ENCODE measurements at regions not wholly inside any gene's neighbourhood (a gene's known extent, or its start where the extent isn't known, plus 50 kb on each side); places are given as distances from the start of the nearest gene placed in this dataset.

DNA sequence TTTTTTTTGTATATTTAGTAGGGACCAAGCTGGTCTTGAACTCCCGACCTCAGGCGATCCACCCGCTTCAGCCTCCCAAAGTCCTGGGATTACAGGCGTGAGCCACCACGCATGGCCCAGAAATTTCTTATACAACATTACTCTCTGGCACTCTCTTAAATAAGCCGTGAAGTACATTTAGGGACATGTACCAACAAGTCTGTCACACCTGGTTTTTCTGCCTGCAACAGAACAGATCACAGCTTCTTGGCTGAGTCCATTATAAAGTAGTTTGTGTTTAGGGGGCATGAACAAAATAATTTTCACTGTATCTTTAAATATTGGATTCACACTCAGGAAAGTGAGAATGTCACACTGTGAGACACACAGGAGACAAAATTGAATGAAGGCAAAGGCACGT, 1567.3 kb downstream of the SLITRK5 start:
- H3K27ac ChIP-seq: no peak overlapping the region
- no peak for TF ChIP-seq EP300 (IDR thresholded peaks at IDR 0.05; ENCODE audit: low read depth)
- no peak for TF ChIP-seq POLR2A (IDR thresholded peaks at IDR 0.05)
- TF ChIP-seq, protein P1, sequence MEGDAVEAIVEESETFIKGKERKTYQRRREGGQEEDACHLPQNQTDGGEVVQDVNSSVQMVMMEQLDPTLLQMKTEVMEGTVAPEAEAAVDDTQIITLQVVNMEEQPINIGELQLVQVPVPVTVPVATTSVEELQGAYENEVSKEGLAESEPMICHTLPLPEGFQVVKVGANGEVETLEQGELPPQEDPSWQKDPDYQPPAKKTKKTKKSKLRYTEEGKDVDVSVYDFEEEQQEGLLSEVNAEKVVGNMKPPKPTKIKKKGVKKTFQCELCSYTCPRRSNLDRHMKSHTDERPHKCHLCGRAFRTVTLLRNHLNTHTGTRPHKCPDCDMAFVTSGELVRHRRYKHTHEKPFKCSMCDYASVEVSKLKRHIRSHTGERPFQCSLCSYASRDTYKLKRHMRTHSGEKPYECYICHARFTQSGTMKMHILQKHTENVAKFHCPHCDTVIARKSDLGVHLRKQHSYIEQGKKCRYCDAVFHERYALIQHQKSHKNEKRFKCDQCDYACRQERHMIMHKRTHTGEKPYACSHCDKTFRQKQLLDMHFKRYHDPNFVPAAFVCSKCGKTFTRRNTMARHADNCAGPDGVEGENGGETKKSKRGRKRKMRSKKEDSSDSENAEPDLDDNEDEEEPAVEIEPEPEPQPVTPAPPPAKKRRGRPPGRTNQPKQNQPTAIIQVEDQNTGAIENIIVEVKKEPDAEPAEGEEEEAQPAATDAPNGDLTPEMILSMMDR (IDR thresholded peaks at IDR 0.05): no peak
- TF ChIP-seq POLR2AphosphoS5 (IDR thresholded peaks at IDR 0.05): no peak
- no peak overlapping the region for H3K4me3 ChIP-seq
- no peaks in the 10 kb centered on the region for H3K27me3 ChIP-seq
- WGBS, 2 donors (ENCODE audit: low coverage in 1 of 2): 63 to 64% methylated on average over 2 to 7 of the region's 7 CpGs
- no peak for DNase-seq
- no peaks in the 10 kb centered on the region for H3K4me1 ChIP-seq
- intact Hi-C loops (cut with DNase I; ENCODE audit: low total_unique reads) (no loop called here), in situ Hi-C loops (cut with MboI; ENCODE audit: low pct_ligation_motif_present in 1 of 4, low pct_unique_long_range_greater_than_20kb in 1 of 4, low sequenced_read_pairs in 3 of 4) (no loop called here)
- H3K9me3 ChIP-seq: no peaks in the 10 kb centered on the region
- no peaks in the 10 kb centered on the region for H3K36me3 ChIP-seq

DNA sequence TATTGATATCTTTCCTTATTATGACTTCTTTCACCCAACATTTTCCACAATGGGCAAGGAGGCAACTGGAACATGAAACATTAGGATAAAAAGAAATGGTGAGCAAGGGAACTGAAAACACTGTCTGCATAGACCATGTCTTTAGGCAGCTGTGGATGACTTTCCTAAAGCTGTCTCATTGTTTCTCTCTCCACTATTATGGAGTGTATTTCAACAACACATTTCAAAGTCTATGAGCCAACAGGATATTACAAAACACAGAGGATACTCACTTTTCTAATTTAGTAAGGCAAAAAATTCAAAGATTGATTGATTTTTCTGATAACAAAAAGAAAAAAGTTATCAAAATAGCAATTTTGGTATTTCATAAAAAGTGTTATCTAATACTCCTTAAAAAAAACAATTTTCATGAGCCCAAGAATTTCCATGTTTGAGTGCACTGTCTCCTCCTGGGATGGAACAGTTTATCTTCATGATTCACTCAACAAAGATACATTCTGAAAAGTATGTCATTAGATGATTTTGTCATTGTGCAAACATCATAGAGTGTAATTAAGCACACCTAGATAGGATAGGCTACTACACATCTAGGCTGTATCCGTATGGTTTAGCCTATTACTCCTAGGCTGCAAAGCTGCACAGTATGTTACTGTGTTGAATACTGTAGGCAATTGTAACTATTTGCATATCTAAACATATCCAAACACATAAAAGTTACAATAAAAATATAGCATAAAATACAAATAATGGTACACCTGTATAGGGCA, 1568.4 kb downstream of the SLITRK5 start:
- in situ Hi-C loops (cut with MboI; ENCODE audit: low pct_ligation_motif_present in 1 of 4, low pct_unique_long_range_greater_than_20kb in 1 of 4, low sequenced_read_pairs in 3 of 4) (no loop called here), intact Hi-C loops (cut with DNase I; ENCODE audit: low total_unique reads) (no loop called here)
- Histone ChIP-seq H3K9me3 (no peaks in the 10 kb centered on the region), H3K27me3 (no peaks in the 10 kb centered on the region), H3K36me3 (no peaks in the 10 kb centered on the region), H3K4me1 (no peaks in the 10 kb centered on the region), H3K4me3 (no peak overlapping the region), H3K27ac (no peak overlapping the region)
- TF ChIP-seq, protein P1 (IDR thresholded peaks at IDR 0.05): no peak
- TF ChIP-seq POLR2A (IDR thresholded peaks at IDR 0.05) (no peak), EP300 (IDR thresholded peaks at IDR 0.05; ENCODE audit: low read depth) (no peak), POLR2AphosphoS5 (IDR thresholded peaks at IDR 0.05) (no peak)
- 42 to 52% methylated on average over 1 of the region's 1 CpG for WGBS, 2 donors (ENCODE audit: low coverage in 1 of 2)
- DNase-seq: no peak

DNA sequence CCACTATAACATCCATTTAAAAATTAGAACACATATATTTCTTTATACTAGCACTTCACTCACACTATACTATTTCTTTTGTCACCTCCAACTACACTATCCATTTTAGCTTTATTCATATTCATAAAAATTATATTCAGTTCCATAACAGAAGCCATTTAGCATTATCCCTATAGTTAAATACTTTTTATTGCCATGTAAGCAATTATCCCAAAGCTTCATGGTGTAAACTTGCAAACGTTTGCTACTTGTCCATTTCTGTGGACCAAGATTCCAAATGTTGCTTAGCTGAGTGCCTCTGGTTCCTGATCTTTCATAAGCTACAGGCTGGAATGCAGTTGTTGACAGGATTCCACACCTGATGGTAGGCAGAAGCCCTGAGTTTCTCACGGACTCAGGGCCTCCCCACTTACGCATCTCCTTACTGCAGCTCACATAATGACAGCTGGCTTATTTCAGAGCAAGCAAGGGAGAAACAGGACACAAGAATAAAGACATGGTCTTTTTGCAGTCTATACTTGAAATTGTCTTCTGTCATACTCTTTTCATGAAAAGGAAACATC, 1584.8 kb downstream of the SLITRK5 start:
- in situ Hi-C loops (cut with MboI; ENCODE audit: low pct_ligation_motif_present in 1 of 4, low pct_unique_long_range_greater_than_20kb in 1 of 4, low sequenced_read_pairs in 3 of 4): no loop called here
- H3K27ac ChIP-seq: no peak overlapping the region
- no peaks in the 10 kb centered on the region for H3K9me3 ChIP-seq
- H3K4me1 ChIP-seq: no peaks in the 10 kb centered on the region
- H3K36me3 ChIP-seq: no peaks in the 10 kb centered on the region
- intact Hi-C loops (cut with DNase I; ENCODE audit: low total_unique reads): no loop called here
- no peaks in the 10 kb centered on the region for H3K27me3 ChIP-seq
- 50 to 52% methylated on average over 1 to 3 of the region's 3 CpGs for WGBS, 2 donors (ENCODE audit: low coverage in 1 of 2)
- no peak for DNase-seq
- TF ChIP-seq, protein P1 (IDR thresholded peaks at IDR 0.05): no peak
- TF ChIP-seq EP300 (IDR thresholded peaks at IDR 0.05; ENCODE audit: low read depth): no peak
- TF ChIP-seq POLR2AphosphoS5 (IDR thresholded peaks at IDR 0.05): no peak
- no peak for TF ChIP-seq POLR2A (IDR thresholded peaks at IDR 0.05)
- no peak overlapping the region for H3K4me3 ChIP-seq

DNA sequence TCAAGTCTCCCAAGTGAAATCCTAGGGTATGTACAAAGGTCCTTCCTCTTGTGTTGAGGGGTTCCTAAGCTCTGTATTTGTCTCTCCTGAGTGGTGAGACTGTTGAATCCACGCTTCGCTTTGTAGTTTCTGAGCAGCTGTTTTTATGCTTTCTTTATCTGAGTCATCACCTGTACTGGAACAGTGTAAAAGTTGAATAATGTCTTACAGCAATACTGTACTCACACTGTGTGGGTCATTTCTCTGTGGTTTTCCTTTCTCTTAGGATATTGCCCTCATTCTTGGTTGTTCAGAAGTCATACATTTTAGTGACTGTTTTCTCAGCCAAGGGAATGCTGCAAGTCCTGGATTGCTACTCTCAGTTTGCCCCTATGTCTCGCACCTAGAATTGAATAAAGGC, 1596.6 kb downstream of the SLITRK5 start:
- intact Hi-C loops (cut with DNase I; ENCODE audit: low total_unique reads): no loop called here
- no peaks in the 10 kb centered on the region for H3K4me1 ChIP-seq
- no peak overlapping the region for H3K4me3 ChIP-seq
- no peak for DNase-seq
- H3K27ac ChIP-seq: no peak overlapping the region
- H3K27me3 ChIP-seq: no peaks in the 10 kb centered on the region
- no peaks in the 10 kb centered on the region for H3K36me3 ChIP-seq
- H3K9me3 ChIP-seq: no peaks in the 10 kb centered on the region
- TF ChIP-seq POLR2AphosphoS5 (IDR thresholded peaks at IDR 0.05) (no peak), POLR2A (IDR thresholded peaks at IDR 0.05) (no peak), EP300 (IDR thresholded peaks at IDR 0.05; ENCODE audit: low read depth) (no peak)
- TF ChIP-seq, protein P1 (IDR thresholded peaks at IDR 0.05): no peak
- 74 to 80% methylated on average over 2 to 3 of the region's 3 CpGs for WGBS, 2 donors (ENCODE audit: low coverage in 1 of 2)
- in situ Hi-C loops (cut with MboI; ENCODE audit: low pct_ligation_motif_present in 1 of 4, low pct_unique_long_range_greater_than_20kb in 1 of 4, low sequenced_read_pairs in 3 of 4): no loop called here
